GM18951 (cell line): ENCODE measurements at regions not wholly inside any gene's neighbourhood (a gene's known extent, or its start where the extent isn't known, plus 50 kb on each side); places are given as distances from the start of the nearest gene placed in this dataset.

ENCODE experiments used
- POLR2A ChIP-seq: IDR thresholded peaks from 4 replicates; pipeline ENCODE4 v1.6.1; 2011; ENCODE audit warnings: mild to moderate bottlenecking; ENCODE audit not compliant: insufficient read length, insufficient read depth; ENCODE audit errors: extremely low read depth
- in situ Hi-C: fragments of 300-500 bp; cut with MboI; formaldehyde crosslinking; loops from one replicate; pipeline ENCODE4 v1.12.0; 2022; ENCODE audit warnings: low sequenced_read_pairs, mixed read lengths, inconsistent platforms; ENCODE audit not compliant: unreplicated experiment

DNA sequence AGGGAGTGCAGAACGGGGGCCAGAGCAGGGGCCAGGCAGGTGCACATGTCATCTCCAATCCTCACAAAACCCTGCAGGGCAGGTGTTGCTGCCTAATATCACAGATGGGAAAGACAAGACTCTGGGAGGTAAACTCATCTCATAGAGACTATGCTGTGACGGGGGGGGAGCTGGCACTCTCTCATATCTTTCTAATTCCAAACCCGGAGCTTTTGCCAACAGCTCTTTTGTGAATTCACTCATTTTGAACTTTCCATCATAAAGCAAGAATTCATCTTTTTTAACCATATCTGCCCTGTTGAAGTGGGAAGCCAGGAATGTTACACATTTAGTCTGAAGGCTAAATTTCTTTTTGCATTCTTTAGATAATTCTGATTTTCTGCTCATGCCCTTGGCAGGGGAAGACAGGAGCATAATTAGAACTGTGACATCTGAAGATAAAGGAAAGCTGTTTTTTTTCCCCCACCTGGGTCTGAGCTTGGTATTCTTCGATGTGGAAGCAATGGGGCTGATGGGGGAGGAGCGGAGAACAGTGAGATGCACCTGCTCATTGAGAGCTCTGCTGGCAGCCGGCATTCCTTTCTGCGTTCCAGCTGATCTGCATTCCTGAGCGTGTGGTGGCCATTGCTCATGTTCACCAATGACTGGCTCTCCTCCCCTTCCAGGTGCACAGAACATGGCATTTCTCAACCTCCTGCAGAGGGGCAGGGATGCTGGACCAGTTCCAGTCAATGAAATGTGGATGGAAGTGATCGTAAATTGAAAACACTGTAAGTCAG lies 159.2 kb downstream of the NSG2 start:
- no peak for TF ChIP-seq POLR2A
- in situ Hi-C loops = no loop called here

DNA sequence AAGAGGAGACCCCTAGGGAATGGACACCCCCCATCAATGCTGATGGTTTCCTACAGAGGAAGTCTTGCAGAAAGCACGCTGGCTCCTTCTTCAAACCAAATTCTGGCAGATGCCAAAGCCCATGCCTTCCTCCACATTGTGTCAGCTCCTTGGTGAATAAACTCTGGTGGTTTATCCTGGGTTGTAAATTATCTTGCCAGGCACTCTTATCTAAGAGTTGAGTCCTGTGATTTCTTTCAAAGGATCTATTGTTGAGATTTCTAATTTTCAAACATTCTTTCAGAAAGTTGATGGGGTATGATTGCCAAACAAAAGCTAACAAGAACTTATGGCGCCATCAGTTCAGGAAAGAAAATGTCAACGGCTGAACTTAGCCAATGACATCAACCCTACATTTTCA lies 160.4 kb downstream of the NSG2 start:
- TF ChIP-seq POLR2A = no peak
- in situ Hi-C loops = no loop called here

DNA sequence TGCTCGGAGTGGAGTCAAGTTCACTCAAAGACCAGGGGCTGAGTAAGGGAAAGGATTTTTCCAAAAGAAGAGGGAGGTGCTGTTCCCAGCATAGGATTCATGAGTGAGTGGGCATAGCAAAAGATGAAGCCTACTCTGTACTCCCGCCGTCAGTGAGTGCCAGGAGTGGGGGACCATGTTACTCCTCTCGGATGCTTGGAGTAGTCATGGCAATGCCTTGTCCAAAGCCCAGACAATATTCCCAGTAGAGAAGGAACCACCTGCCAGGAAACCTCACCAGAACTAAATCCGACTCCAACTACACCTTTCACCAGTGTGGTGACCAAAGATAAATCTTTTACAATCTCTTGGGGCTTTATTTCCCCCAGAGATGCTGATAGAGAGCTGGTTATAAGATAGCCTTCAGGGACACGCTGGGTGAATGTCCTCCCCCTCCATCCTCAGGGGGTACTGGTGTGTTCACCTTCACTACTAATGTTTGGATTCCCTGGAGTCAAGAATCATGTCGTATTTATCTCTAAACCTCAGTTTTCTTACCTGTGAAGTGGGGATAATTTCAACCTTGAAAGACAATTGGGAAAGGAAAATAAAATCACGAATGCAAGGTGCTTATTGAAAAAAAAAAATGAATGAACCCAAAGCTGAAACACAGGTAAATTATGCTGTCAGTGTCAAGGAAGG lies 165.2 kb downstream of the NSG2 start:
- TF ChIP-seq POLR2A = no peak
- in situ Hi-C loops = no loop called here

DNA sequence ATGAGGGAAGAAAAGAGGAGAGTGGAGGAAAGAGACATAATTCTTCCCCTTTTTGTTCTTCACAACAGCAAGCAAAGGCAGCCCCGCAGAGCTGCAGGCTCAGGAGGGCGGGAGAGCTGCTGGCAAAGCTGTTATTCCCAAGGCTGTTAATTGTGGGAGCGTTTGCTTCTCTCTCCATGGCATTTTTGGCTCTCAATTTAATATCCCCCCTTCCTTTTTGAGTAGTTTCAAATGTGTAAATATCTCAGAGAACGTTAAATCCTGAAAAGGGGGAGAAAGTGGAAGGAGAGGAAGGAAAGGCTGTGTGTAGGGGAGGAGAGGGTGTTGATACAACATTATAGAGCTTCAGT lies 165.7 kb downstream of the NSG2 start:
- in situ Hi-C loops = no loop called here
- TF ChIP-seq POLR2A = no peak

DNA sequence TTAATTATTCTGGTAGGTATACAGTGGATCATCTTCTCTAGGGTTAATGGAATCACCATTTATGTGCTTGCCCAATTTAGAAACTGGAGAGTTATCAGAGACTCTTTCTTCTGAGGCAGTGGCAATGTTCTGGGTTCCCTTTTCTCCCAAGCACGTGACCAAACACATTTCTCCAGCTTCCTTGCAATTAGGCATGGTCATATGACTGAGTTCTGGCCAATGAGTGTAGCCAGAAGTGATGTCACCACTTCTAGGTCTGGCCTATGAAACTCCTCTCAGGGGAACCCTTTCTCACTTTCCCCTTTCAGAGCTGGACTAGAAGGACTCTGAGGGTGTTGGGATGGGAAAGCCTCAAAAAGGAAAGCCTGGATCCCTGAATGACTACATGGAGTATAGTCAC lies 172.0 kb downstream of the NSG2 start:
- TF ChIP-seq POLR2A = no peak
- in situ Hi-C loops = no loop called here

DNA sequence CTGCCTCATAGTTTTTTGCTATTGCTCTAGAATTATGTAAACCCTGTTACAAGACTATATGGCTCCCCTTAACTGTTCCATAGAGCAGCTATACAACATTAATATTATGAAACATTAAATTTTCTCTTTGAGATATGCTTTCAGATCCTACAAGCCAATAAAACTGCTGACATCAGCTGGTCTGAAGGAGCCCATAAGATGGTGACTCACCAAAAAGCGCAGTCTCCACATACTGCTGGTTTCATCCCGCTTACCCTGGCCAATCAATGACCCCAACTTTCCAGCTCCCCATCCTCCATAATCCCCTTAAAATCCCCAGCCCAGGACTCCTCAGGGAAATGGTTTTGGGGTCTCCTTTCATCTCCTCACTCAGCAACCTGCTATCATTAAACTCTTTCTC lies 172.7 kb downstream of the NSG2 start:
- no peak for TF ChIP-seq POLR2A

DNA sequence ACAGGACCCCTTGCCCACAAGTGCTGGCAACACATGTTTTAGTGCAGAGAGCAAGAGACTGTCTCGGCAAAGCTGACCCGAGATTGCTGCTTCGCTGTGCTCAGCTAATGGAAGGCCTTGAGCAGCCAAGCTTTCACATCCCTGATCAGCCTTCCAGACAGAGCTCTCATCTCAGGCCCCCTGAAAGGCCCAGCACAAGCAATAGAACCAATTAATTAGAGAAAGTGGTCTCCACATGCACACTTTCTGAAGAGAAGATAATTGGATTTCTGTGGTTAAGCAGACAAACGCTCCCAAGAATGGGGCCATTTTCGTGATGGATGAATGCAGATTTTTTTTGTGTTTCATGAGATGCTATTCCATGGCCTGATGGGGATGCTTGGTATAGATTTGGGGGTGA lies 174.9 kb downstream of the NSG2 start:
- TF ChIP-seq POLR2A = no peak
- in situ Hi-C loops = no loop called here

More for the DNA sequence above, 172.7 kb downstream of the NSG2 start:
- in situ Hi-C loops = no loop called here

DNA sequence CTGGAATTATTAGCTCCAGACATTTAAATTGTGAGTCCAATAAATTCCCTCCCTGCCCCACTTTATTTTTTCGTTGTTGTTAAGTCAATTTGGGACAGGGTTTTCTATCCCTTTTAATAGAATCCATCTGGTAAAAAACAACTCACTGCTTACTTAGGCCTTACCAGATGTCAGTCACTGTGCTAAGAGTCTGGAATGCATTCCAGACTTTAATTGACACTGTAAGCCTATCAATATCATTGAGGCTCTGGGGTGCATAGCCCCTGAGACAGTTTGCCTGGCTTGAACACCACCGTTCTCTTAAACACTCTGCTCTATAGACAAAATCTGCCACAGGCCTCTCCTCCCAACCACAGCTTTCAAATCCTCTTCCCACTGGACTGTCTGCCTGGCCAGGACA lies 175.9 kb downstream of the NSG2 start:
- no peak for TF ChIP-seq POLR2A
- in situ Hi-C loops = no loop called here

DNA sequence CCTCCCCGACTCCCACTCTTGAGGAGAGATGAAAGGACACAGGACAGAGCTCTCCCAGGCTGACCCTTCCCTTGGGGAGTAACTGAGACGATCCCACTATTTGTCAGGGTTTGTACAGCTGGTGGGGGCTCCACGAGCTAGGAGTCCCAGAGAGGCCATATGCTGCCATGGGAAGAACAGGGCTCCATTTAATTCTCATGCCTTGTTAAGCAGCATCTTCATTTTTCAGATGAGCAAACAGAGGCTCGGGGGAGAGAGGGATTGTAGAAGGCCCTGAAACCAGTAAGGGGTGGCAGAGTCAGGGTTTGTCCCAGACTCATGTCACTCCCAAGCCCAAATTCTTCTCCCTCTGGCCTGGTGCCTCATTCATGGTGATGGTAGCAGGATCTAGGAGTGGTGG lies 176.4 kb downstream of the NSG2 start:
- in situ Hi-C loops = no loop called here
- no peak for TF ChIP-seq POLR2A

DNA sequence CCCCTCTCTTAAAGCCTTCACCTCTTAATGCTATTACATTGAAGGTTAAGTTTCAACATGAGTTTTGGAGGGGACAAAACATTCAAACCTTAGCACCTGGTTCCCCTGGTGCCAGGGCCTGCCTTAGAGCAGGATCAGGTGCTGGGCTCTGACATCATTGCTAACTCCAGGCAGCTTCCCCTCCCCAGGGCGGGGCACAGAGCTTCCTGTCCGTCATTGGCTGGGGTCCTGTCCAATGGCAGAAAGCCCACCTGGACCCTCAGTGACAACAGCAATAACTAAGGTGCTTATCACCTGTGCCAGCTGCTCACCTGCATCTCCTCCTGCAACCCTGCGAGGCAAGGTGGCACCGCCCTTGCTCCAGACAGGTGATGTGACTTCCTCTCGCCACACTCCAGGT lies 177.4 kb downstream of the NSG2 start:
- in situ Hi-C loops = no loop called here
- no peak for TF ChIP-seq POLR2A

DNA sequence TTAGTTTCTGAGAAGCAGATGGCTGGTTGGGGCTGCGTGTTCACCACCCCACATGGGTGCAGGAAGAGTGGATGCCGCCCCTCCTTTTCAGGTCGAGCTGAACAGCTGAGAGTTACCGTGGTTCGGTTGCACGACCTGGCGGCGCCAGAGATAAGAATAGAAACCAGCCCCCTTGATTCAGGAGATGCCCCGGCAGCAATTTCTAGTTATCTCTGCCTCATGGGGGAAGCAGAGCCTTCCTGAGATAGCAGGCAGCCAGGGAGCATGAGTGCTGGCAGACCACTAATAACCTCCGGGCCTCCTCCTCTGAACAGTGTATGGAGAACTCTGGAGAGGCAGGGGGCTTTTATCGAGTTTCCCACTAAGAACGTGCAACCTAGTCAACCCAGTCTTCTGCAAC lies 177.8 kb downstream of the NSG2 start:
- in situ Hi-C loops = no loop called here
- TF ChIP-seq POLR2A = no peak

DNA sequence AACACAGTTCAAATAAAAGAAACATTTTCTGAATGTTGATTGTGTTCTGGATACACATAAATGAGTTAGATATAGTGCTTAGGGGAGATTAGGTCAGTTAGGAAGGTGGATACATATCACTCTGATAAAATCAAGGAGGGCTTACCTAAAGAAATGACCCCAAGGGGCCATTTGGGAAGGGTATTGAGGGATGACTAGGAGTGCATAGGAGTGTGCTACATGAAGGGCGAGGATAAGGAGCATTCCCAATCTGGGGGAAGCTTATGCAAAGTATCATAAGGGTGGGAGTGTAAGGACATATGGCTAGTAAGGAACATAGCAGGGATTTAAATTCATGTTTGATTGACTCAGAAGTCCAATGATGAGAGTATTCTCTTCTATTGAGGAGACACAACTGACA lies 183.6 kb downstream of the NSG2 start:
- in situ Hi-C loops = no loop called here

DNA sequence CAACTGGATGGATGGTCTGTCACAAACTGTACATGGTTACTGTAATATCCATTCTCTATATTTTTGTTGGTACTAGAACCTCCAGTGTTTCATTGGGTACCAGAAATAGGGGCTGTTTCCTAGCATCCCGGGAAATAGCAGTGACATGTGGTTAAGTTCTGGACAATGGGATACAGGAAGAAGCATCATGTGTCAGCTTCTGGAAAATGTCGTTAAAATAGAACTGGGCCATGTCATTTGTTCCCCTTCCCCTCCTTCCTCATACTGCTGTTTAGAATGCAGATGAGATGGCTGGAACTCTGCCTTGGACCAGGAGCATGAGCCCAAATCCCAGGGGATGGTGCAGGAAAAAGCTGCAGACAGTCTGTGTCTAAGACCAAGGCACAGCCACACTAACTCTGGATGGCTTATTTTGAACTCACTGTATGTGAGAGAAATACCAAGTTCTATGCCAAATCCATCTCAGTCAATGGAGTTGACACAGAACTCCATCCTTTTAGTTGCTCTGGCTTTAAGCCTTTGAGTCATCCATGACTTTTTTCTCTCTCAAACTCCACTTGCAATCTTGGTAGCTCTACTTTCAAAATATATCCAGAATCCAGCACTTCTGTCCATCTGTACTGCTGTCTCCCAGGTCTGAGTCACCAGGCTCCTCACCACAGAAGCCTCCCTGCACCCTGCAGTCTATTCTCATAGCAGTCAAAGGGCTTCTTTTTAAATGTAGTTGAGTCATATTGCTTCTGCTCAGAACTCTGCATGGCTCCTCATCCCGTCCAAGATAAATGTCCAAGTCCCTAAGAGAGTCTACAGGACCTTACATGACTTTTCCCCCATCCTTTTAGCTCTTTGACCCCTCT lies 184.2 kb downstream of the NSG2 start:
- no peak for TF ChIP-seq POLR2A
- in situ Hi-C loops = no loop called here

More for the DNA sequence above, 183.6 kb downstream of the NSG2 start:
- TF ChIP-seq POLR2A = no peak
